Neural progenitor cell (in vitro differentiated cells): ENCODE measurements at regions not wholly inside any gene's neighbourhood (a gene's known extent, or its start where the extent isn't known, plus 50 kb on each side); places are given as distances from the start of the nearest gene placed in this dataset.

ENCODE experiments used
- CTCF ChIP-seq: fragments of 200-600 bp; sonication (generic); IDR thresholded peaks from 2 replicates; pipeline ENCODE4 v1.5.1; 2017; ENCODE audit warnings: antibody characterized with exemption, mild to moderate bottlenecking
- EZH2 ChIP-seq: fragments of 200-600 bp; sonication (generic); IDR thresholded peaks from 2 replicates; pipeline ENCODE4 v1.6.1; 2017; ENCODE audit warnings: antibody characterized with exemption, mild to moderate bottlenecking, moderate library complexity
- EZH2phosphoT487 ChIP-seq: fragments of 200-600 bp; sonication (generic); IDR thresholded peaks from 2 replicates; pipeline ENCODE4 v1.6.1; 2017; ENCODE audit warnings: antibody characterized with exemption

- no peak for TF ChIP-seq EZH2
- no peak for TF ChIP-seq EZH2phosphoT487
- no peak for TF ChIP-seq CTCF
Observed at GRCh38 chr1:37100310-37100709, 66.0 kb upstream of the GRIK3 start.
